HS-27A (cell line): ENCODE measurements at regions not wholly inside any gene's neighbourhood (a gene's known extent, or its start where the extent isn't known, plus 50 kb on each side); places are given as distances from the start of the nearest gene placed in this dataset.
"Not testable (repeated sequence)": the region's sequence is repeated elsewhere in the genome, so short reads cannot be mapped to it uniquely, and the experiment has no call there.

Experiments
- DNase-seq: peaks from one replicate; pipeline ENCODE4 v3.0.0-alpha.2; 2012; ENCODE audit warnings: low read depth, missing footprints

GRCh38 chr6:112935402-112936078 is 588.4 kb downstream of the RFPL4B start:
- DNase-seq: no peak

GRCh38 chr6:112936079-112936472 is 588.9 kb downstream of the RFPL4B start:
- DNase-seq: no peak

GRCh38 chr6:112936504-112936903 is 589.4 kb downstream of the RFPL4B start:
- DNase-seq: no peak

- DNase-seq: not testable (repeated sequence)
Observed at GRCh38 chr6:112937690-112938089, 590.6 kb downstream of the RFPL4B start.

GRCh38 chr6:112938650-112939049 is 591.5 kb downstream of the RFPL4B start:
- no peak for DNase-seq

- no peak for DNase-seq
Observed at GRCh38 chr6:112939563-112939962, 592.4 kb downstream of the RFPL4B start.

GRCh38 chr6:112941613-112942012 is 594.5 kb downstream of the RFPL4B start:
- no peak for DNase-seq

- no peak for DNase-seq
Observed at GRCh38 chr6:112946051-112946450, 598.9 kb downstream of the RFPL4B start.

GRCh38 chr6:112947507-112947906 is 600.4 kb downstream of the RFPL4B start:
- no peak for DNase-seq

- DNase-seq: no peak
Observed at GRCh38 chr6:112951829-112952228, 604.7 kb downstream of the RFPL4B start.

GRCh38 chr6:112955743-112956142 is 608.6 kb downstream of the RFPL4B start:
- DNase-seq: not testable (repeated sequence)

- no peak for DNase-seq
Observed at GRCh38 chr6:112956696-112957535, 609.8 kb downstream of the RFPL4B start.

GRCh38 chr6:112957536-112957916 is 610.4 kb downstream of the RFPL4B start:
- DNase-seq: no peak

GRCh38 chr6:112960130-112960529 is 613.0 kb downstream of the RFPL4B start:
- not testable (repeated sequence) for DNase-seq

- DNase-seq: no peak
Observed at GRCh38 chr6:112967974-112968373, 620.8 kb downstream of the RFPL4B start.

- DNase-seq: no peak
Observed at GRCh38 chr6:112971651-112972050, 624.5 kb downstream of the RFPL4B start.

- DNase-seq: not testable (repeated sequence)
Observed at GRCh38 chr6:112974931-112975330, 627.8 kb downstream of the RFPL4B start.

- not testable (repeated sequence) for DNase-seq
Observed at GRCh38 chr6:112976579-112976978, 629.4 kb downstream of the RFPL4B start.

GRCh38 chr6:112979830-112980229 is 632.7 kb downstream of the RFPL4B start:
- no peak for DNase-seq

- no peak for DNase-seq
Observed at GRCh38 chr6:112980676-112981075, 633.5 kb downstream of the RFPL4B start.

- DNase-seq: no peak
Observed at GRCh38 chr6:112983713-112984261, 636.7 kb downstream of the RFPL4B start.

GRCh38 chr6:112984899-112985298 is 637.8 kb downstream of the RFPL4B start:
- no peak for DNase-seq

GRCh38 chr6:112986321-112986720 is 639.2 kb downstream of the RFPL4B start:
- DNase-seq: no peak
